H1 (cell line): ENCODE measurements at regions not wholly inside any gene's neighbourhood (a gene's known extent, or its start where the extent isn't known, plus 50 kb on each side); places are given as distances from the start of the nearest gene placed in this dataset.

ENCODE experiments used
- BACH1 ChIP-seq: IDR thresholded peaks from 2 replicates; pipeline ENCODE4 v1.6.1; 2012; ENCODE audit warnings: low read length, improper control_type of control experiment
- CTBP2 ChIP-seq: IDR thresholded peaks from 2 replicates; pipeline ENCODE4 v1.7.0; 2011; ENCODE audit warnings: borderline replicate concordance, mild to moderate bottlenecking, moderate library complexity, mixed read lengths, low read length; ENCODE audit not compliant: insufficient read depth, insufficient read length

GRCh38 chr4:54844911-54845310 lies 187.2 kb downstream of the KIT start (continued):
- no peak for TF ChIP-seq CTBP2
- no peak for TF ChIP-seq BACH1
